MV-4-11 (cell line): ENCODE measurements at regions not wholly inside any gene's neighbourhood (a gene's known extent, or its start where the extent isn't known, plus 50 kb on each side); places are given as distances from the start of the nearest gene placed in this dataset.
"Not testable (repeated sequence)": the region's sequence is repeated elsewhere in the genome, so short reads cannot be mapped to it uniquely, and the experiment has no call there.

ENCODE experiments used
- DNase-seq: peaks from one replicate; lab custom pipeline; 2025; lab: John Stamatoyannopoulos, UW

DNA sequence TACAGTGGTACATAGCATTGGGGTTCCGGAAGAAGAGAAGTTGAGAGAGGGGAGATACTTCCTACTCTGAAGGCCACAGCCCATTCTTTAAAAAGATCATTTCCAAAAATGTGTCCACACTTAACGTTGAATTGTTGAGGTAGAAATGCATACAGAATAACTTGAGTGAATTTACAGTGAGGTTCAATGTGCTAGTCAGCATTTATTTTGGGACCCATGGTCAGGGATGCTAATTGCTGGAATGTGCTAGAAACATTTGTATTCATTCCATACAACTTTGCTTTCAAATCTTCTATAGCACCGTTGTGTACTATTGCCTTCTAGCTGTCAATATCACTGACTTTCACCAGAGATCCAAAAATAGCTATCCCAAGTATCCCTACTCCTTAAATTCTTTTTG lies 325.9 kb downstream of the SATB2 start:
- DNase-seq, result no peak

DNA sequence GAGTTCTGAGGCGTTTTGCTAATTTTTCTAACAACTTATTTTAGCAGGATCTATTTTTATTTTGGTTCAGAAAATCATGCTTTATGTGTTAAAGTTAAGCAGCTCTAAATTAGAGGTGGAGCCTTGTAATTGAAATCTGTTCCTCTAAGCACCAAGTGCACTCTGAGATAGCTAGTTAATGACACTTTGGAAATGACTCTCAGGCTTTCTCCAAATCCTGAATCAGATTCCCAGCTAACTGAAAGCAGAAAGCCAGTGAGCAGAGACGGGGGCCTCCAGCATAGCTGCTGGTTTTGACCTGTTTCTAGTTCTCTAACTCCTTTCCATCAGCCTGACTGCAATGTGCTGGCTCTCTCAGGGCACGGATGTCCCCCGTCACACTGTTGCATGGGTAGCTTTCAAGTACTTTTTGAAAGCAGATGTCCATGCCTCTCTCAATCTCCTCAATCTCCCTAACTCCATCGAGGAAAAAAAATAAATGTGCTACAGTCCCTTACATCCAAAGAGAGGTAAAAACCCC lies 326.5 kb downstream of the SATB2 start:
- DNase-seq, result no peak

DNA sequence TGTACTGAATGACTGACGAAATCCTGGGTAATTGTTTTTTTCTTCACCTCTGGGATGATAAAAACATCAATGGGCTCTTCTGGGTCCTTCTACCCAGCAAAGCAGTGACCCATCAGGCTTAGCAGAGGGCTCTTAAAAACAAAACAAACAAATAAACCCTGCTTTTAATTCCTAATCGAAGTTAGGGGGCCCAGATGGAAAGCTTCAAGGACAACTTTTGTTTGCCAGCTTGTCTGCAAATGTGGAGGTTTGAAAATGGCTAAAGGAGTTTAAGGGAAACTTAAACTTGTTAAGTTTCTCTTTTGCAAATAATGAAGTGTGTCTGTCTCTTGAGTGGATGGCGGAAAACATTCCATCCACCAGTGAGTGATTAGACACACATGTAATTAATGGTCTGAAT lies 327.2 kb downstream of the SATB2 start:
- no peak for DNase-seq

DNA sequence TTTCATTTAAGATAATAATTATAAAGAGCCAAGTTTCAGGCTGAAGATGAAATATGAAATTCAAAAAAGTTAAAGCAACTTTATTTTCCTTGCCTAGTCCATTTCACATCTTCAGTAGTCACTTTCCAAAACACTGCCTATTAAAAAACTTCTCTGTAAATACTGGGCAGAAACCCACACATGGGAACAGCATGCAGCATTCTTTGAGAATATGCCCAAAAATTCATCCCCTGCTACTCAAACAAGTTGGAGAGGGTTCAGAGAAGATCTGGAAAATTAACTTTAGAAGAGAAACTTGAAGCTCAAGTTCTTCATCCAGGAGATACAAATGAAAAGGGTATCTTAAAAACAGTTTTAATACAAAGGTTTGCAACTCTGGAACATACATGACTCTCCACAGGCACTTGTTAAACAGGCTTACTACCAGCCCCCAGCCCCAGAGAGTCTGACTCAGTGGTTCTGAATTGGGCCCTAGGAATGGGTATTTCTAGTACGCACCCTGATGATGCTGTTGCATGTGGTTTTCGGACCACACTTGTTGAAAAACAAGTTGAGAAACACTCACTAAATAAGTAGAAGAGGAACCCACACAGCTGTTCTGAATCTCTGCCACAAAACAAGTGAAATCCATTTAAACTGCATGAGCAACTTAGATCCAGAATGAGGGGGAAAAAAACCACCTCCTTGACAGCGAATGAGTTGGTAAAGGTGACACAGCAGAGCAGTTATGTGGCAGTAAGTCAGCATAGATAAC lies 329.1 kb downstream of the SATB2 start:
- no peak for DNase-seq

DNA sequence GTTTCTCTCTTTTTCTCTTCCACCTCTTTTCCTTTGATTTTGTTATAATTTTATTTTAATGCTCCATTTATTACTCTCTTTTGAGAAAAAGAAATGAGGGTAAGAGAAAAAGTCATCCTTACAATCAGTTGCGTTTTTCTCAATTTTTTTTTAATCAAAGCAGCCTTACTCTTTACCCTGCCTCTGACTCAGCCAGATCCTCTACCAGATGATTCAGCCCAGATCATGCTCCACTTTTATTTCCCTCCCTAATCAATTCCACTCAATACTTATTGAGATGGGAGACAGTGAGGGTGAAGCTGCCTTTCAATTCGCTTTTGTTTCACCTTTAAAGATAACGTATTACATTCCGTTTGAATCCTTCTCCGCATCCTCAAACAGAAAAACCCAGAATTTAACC lies 337.9 kb downstream of the SATB2 start:
- DNase-seq, result no peak

DNA sequence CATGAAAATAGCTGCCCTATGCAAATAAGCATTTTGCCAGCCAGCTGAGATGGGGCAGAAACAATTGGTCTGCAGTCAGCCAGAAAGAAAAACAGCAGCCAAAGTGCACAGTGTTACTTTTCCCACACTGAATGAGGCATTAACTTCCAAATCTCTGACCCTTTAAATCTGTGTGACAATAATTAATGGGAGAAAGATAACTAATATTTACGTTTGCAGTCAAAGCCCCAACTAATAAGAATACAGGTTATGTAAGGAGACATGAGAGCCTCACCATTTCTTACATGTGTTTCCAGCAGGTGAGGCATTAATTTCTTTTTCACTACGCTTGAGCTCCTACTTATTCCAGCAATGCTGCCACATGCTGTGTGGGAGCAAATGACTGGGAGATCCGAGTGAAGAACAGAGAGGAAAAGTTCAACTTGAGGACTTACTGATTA lies 339.0 kb downstream of the SATB2 start:
- DNase-seq, result no peak

DNA sequence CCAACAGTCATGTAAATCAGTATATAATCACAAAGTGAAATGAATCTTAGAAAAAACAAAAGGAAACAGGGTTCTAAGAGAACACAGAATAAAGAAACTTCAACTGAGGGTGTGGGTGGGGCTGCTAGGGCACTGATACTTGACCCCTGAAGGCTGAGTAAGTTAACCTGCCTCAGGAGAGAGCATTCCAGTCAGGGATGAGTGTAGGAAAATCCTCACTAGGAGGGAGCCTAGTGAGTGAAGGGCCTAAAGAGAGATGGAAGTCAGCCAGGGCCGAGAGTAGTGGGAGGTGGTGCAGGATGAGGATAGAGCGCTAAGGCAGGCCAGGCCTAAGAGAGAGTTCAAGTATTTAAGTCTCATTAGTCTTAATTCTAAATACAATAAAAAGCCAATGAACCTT lies 342.6 kb downstream of the SATB2 start:
- DNase-seq, result no peak

DNA sequence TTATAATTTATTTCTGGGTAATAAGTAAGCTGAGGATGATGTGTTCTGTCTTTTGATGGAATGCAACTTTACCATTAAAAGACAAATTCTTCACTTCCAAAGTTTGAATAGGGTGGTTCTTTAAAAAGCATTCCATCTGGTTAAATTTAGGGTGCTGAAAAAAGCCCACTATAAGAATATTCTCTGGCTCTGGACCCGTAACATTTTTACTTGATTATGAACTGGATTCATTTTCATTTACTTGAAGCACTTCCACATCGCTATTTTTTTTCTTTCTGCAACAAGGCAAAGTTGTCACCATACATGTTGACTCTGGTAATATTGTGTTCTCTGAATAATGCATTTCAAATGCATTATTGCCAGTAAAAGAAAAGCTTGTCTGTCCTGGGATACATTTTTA lies 344.6 kb downstream of the SATB2 start:
- no peak for DNase-seq

DNA sequence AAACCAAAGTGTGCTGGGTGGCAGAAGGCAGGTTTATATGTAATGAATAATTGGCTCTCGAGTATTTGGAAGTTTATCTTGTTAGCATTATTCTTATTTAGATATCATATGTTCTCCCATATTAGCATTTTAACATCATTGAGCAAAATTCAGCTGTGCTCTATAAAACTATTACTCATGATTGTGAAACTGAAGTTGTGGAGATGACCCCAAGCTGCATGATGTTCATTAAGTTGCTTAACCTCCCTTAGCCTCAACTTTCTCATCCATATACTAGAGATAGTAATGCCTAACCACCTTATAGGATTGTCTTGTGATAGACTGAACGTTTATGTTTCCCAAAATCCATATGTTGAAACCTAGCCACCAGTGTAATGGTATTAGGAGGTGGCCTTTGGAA lies 346.3 kb downstream of the SATB2 start:
- DNase-seq, result no peak

DNA sequence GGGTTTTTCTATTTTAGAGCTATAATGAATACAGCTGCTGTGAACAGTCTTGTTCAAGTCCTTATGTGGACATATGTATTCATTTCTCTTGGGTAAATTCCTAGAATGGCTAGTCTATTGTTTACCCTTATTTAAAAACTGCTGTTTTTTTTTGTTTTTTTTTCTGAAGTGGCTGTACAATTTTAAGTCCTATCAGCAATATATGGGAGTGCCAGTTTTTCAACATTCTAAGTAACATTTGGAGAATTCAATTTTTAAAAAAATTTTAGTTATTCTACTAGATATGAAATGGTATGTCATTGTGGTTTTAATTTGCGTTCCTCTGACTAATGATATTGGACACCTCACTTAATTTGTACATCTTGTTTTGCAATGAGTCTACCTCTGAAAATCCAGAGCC lies 349.7 kb downstream of the SATB2 start:
- no peak for DNase-seq

DNA sequence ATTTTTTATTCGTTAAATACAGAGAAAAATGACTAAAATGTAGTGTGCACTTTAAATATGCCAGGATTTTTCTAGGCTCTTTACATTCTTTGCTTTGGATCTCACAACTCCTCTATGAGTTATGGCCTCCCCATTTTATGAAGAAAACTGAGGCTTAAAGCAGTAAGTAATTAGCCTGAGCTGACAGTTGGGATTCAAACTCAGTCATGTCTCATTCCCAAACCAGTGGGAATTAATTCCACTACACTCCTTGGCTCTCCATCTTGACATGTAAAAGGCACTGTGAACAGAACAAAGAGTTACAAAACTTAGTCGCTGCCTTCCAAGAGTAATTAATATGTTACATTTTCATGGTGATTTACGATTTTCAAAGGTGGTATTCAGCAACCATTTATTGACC lies 351.9 kb downstream of the SATB2 start:
- DNase-seq, result no peak

DNA sequence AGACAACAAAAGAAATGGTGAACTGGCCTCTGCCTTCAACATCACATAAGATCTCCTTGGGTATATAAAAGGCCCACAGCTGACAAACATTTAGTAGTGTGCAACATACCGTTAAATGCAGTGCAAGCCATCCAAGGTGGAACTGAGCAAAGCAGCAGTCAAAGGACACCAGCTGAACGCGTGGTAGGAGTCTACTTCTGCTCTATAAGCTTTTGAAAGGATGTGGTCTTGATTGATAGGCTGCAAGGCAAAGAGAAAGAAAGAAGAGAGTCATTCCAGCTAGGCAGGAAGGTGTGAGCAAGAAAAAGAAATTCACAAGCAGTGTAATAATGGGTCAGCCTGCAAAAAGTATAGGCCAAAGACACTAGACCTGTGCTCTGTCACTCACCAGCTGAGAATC lies 356.3 kb downstream of the SATB2 start:
- no peak for DNase-seq

DNA sequence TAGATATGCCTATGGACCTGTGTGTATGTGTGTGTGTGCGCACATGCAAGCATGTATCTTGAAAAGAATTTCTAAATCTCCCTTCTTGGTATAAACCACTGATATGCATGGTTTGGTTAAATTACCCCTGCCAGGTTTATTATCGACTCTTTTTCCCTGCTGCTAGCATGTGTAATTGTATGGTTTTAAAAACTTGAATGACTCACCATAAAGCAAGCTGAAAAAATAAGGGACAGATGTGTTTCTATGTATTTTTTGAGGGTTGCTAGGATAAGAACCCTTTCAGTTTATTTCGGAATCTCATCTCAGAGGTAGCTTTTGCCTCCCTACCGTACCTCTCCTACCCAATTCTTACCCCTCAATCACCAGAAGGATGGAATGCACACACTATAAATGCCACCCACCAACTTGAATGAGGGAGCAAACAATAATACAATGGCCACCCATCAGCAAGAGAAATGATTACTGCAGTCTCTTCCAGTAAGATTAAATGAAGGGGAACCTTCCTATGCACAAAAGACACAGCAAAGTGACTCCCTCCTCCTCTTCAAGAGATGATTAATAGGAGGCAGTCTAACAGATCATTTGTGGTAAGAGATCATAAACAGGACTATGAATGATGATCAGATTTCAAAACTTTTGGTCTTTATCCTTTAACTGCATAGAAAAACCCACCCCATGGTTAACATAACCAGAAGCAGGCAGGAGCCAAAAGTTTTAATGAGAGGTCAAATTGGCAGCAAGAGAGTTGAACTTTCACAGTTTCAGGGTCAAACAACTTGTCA lies 357.2 kb downstream of the SATB2 start:
- DNase-seq, result no peak

DNA sequence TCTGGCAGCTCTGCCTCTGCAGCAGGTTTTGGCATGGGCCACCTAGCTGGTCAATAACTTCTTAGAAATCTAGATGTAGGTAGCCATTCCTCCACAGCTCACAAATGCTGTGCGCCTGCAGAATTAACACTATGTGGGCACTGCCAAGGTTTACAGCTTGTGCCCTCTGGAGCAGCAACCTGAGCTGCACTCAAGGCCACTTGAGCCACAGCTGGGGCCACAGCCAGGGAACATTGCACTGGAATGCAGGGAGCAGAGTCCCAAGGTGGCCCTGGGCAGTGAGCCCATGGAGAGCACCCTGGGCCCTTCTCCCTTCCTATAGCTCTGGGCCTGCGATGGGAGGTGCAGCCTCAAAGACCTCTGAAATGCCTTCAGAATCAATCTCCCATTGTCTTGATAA lies 365.3 kb downstream of the SATB2 start:
- DNase-seq, result no peak

DNA sequence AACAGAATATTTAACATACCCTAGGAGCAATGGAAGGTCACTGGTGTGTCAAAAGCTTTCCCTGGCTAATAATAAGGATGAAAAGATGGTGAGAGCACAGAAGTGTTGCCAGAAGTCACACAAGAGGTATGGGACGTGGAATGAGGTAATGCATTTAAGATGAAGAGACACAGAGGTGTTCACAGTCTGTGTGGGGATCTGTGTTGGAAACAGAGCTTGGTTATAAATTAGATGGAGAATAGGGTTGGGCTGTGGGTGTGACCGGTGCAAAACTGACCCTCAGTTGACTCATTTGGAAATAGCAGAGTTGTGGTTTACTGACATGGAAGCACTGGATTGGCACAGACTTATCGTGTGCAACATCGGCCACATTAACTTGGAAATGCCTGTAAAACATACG lies 372.5 kb downstream of the SATB2 start:
- no peak for DNase-seq

DNA sequence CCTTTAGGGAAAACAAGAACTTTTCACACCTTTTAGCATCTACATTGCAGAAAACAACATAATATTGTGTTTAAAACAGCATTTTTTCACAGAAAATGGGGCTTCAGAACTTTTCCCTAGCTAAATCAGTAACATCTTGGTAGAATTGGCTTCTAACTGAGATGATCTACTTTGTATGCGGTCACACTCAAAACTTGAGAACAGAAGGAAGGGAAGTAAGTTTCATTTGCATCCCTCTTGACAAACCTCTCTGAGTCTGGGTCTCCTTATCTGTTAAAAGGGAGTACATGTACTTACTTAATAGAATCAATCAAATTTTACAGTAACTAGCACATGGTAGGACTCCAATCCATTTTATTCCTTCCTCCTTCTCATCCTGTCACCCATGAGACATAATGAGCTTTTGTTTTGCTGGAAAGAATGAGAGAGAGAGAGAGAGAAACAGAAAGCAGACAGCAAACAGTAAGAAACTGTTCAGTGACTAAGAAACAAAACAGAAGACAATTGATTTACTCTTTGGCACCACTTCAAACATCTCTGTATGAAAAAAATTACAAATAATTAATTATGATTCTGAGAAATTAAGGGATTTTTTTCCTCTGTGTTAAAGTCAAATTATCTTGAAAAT lies 387.3 kb downstream of the SATB2 start:
- no peak for DNase-seq

DNA sequence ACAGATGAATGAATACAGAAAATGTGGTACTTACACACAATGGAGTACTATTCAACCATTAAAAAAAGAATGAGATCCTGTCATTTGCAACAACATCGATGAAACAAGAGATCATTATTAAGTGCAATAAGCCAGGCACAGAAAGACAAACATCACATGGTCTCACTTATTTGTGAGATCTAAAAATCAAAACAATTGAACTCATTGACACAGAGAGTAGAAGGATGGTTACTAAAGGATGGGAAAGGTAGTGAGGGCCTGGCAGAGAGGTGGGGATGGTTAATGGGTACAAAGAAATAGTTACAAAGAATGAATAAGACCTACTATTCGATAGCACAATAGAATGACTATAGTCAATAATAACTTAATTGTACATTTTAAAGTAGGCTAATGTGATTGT lies 393.5 kb downstream of the SATB2 start:
- DNase-seq, result no peak

DNA sequence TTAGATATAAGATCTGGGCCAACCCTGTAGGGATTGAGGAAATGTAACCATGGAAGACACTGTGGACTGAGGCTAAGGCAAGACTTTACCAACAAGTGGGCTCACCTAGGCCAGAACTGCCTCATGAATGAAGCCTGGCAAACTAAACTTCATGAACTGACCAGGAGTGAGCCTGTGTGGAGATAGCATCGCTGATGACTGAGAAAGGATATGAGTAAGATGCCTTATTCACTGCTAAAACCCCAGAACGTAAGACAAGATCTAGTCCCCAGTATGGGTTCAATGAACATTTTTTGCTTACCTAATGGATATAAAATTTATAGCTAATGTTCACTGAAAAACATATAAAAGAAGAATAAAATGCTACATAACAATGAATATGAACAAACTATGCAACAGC lies 399.8 kb downstream of the SATB2 start:
- DNase-seq, result no peak

DNA sequence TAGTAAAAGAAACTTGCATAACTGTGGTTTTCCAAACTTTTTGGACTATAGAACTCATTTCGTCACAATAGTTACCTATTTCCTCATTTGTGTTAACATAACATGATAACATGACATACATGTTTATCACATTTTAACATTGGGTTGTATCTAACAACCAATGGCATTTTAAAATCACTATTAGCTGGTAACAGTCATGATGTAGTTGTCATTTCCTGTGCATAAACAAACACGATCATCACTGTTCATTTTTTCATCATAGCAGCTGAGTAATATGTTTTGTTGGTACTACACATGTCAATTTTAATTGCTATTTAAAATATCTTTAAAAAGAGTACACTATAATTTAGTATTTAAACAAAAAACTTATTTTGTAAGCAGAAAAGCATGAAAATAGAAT lies 402.4 kb downstream of the SATB2 start:
- no peak for DNase-seq

DNA sequence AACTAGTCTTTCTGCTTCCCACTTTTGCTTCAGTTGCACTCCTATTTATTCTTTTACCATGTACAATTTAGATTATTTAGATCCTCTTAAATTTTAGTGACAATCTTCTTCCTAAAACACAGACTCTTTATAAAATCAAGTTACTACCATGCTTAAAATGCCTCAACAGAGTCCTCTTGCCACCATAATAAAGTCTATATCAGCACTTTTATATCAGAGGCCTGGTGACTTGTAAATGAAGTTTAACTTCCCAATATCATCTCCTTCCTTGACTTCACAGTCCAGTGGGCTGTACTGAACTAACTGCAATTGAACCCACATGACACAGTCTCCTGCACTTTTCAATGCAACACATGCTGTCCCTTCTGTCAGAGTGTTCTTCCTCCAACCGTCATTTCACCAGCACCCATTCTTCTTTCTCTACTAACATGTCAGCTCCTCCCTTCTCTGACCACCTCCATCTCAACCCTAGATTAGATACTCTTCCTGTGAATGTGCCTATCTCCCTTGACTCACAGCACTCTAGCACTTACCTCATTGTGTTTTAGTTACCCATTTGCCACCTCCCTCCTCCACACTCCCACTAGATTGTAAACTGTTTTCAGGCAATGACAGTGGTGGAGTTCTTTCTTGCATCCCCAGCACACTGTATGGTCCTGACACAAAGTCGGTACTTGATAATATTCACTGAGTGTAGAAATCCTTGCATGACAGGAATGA lies 414.9 kb downstream of the SATB2 start:
- no peak for DNase-seq

DNA sequence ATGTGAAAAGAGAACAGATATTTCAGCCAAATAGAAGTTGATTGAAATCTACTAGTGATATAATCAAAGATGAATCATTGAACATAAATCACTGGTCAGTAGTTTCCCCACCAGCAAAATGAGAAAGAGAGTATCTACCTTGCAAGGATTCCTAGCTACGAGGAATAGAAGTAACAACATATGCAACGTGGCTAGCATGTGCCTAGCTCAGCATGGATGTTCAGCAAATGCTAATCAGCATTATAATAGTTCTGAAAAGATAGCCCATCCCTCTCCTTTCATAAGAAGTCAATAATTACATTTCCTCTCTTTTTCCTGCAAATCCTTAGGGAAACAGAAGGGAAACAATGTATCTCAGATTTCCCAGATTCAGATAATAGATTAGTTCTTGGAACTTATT lies 417.2 kb downstream of the SATB2 start:
- DNase-seq, result no peak

DNA sequence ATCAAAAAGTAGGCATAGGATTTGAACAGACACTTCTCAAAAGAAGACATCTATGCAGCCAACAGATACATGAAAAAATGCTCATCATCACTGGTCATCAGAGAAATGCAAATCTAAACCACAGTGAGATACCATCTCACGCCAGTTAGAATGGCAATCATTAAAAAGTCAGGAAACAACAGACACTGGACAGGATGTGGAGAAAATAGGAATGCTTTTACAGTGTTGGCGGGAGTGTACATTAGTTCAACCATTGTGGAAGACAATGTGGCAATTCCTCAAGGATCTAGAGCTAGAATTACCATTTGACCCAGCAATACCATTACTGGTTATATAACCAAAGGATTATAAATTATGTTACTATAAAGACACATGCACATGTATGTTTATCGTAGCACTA lies 424.0 kb downstream of the SATB2 start:
- not testable (repeated sequence) for DNase-seq
